GM21786 (cell line): ENCODE measurements at regions not wholly inside any gene's neighbourhood (a gene's known extent, or its start where the extent isn't known, plus 50 kb on each side); places are given as distances from the start of the nearest gene placed in this dataset.
"Not testable (repeated sequence)": the region's sequence is repeated elsewhere in the genome, so short reads cannot be mapped to it uniquely, and the experiment has no call there.

Experiments used
- ATAC-seq: cut with Tn5 transposase; IDR thresholded peaks from one replicate; pipeline ENCODE4 v1.9.1; 2021; ENCODE audit not compliant: unreplicated experiment

DNA sequence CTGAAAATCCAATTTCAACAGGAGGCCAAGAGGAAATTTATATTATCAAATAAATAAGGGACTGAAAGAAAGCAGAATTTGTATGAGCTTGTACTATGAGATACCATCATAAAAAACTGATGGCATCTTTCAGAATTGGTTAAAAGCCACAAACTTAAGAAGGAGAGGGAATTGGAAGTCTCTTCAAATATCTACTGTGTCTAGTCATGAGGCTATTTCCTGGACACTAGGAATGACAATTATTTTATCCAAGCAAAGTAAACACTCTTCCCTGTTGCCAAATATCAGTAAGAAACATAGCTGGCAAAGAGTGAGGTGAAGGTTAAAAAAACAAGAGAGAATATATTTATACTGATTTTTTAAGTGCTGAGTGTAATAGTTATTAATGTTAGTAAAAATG is 101.5 kb upstream of the ARRDC3 start:
- no peak for ATAC-seq

DNA sequence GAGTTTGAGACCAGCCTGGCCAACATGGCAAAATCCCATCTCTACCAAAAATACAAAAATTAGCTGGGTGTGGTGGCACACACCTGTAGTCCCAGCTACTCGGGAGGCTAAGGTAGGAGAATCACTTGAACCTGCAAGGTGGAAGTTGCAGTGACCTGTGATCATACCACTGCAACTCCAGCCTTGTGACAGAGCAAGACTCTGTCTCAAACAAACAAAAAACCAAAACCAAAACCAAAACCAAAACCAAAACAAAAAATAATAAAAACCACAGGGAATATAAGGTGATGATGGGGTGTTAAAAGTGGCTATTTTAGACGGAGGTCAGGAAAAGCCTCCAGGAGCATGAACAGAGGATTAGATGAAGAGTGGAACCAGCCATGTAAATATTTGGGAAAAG is 96.3 kb upstream of the ARRDC3 start:
- not testable (repeated sequence) for ATAC-seq

DNA sequence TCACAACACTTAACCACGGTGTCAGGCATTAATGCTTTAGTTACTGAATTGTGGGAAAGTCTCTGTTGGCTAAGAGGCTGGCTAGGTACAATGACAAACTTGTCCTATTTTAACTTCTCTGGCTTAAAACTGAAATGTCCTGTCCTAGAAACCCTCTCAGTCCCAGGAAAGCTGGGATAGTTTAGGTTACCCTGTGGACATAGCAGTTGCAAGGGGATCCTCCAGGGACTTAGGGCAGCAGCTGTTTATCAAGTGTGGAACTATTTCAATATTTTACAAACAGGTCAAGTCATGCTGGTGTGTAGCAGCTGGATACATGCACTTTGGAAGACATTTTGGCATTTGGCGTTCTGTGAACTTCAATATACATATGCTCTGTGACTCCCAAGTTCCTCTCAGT is 95.0 kb upstream of the ARRDC3 start:
- no peak for ATAC-seq

DNA sequence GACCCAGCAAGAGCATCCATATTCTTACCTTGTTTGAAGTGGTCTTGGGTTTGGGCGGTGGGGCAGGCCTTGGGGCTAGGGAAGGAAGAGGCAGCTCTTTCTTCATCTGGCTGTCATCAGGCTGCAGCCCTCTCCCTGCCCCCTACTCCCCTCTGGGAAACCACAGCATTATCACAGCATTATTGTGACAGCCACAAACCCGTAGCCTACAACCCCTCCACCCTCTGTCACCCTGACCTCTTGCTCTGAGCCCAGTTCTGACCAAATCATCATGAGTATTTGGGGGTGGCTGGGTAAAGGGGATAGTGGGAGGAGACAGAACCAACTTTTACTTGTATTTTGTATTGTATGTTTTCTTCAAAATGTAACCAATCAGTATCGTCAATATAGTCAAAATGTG is 94.3 kb upstream of the ARRDC3 start:
- no peak for ATAC-seq

DNA sequence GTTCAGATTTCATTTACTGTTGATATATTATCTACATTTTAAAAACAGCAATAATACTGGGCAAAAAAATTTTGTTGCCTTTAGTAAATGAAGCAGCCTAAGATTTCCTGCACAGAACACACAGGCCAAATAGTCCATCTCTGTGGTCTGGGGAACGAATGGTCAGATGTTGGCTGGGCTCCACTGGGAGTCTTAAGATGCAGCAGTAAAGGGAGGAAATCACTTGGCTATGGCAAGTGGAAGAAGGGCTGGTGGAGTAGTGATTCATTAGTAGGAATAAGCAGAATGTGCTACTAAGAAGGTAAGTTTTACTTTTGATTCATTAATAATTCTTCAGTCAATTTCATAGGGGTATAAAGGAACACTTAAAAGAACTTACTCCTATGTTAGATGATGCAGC is 91.1 kb upstream of the ARRDC3 start:
- no peak for ATAC-seq

DNA sequence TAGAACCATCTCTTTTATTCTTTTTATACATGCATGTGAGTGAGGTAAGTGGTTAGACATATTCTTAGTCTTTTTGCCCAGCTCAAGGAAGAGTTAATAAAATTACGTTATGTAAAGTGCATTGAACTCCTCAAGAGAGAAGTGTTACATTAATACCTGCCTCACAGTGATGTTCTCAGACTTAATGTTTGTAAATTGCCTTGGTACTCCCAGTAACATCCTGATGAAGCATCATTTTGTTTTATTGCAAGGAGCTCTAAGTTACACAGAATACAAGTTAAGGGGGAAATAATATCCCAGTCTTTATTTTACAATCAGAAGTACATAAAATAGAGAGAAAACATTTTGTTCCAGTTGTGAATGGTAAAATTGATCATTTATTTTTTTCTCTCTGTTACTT is 89.5 kb upstream of the ARRDC3 start:
- no peak for ATAC-seq

DNA sequence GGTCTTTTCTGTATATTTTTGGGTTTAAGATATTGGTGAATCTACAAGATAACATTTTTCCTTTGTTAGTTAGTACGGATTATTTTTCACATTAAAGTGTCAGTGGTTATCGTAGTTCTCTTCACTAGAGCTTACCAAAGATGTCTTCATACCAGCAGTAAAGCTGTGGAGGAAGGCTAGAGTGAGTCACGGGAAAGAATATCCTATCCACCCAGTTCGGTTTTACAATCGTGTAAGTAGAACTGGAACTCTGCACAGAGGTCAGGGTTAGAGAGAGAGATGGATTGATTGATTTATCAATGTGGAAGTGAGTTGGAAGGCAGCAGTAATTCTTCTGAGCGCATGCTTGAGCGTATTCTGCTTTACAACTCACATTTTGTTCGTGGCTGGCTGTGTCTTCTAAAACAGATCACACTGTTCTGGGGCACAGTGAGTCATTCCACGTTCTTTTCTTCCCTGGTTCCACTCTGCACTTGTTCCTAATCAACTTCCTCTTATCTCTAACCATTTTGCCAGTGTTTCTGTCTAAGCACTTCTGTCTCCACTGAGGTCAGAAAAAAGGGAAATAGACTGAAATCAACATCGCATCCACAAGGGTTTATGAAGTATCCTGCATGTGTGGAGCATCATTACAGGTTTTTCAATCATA is 86.5 kb upstream of the ARRDC3 start:
- ATAC-seq: no peak

DNA sequence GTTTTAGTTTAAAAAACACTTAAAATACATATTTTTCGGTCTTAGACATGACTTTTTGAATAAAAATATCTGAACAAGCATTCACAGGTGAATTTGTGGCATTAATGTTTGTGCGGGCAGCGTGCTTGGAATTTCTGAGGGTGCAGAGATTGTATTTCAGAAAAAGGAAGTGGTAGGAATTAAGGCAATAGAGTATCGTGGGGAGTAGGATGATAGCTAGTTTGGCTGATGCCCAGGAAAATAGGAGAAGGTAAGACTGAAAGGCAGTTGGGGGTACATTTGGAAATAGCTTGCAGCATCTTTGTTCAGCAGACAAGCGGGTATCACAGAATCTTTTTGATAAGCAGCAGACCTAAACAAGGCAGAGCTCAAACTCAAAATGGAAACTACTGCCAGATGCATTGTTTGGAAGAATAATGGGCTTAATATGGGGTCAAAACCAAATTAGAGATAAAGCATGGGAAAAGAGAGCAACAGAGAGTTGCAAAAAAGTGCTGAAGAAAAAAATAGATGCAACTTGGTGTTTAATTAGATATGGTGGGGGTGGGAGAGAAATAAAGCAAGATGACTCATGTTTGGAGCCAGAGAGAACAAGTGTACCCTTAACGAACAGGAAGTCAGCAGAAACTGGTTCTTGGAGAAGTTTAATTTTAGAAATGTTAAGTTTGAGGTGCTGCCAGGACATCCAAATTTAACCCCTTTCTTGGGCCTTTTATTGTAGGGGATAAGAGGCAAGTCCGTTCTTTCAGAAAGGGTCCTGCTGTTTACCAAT is 85.7 kb upstream of the ARRDC3 start:
- no peak for ATAC-seq

DNA sequence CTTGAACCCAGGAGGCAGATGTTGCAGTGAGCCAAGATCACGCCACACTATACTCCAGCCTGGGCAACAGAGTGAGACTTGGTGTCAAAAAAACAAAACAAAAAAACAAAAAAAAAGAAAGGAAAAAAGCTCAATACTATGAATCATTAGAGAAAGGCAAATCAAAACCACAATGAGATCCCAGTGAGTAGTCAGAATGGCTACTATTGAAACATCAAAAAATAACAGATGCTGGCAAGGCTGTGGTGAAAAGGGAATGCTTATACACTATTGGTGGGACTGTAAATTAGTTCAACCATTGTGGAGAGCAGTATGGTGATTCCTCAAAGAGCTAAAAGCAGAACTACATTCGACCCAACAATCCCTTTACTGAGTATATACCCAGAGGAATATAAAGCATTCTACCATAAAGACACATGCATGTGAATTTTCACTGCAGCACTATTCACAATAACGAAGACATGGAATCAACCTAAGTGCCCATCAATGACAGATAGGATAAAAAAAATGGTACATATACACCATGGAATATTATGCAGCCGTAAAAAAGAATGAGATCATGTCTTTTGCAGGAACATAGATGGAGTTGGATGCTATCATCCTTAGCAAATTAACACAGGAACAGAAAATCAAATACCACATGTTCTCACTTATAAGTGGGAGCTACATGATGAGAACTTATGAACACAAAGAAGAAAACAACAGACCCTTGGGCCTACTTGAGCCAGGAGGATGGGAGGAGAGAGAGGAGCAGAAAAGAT is 81.9 kb upstream of the ARRDC3 start:
- ATAC-seq: no peak

DNA sequence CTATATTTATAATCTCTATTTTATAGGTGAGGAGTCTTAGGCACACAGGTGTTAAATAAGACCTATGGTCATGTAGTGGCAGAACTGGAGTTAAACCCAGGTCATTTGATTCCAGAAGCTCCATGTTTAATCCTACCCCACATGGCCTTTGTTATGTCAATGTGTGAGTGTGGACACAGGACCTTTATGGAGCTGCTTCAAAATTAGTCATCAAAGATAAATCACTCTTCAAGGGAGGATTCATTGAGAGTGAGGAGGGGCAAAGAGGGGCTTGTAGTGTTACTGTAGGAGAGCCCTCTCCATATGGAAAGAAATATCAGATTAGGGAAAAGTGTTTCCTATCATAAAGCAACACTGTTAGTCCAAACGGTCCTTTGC is 74.6 kb upstream of the ARRDC3 start:
- ATAC-seq: no peak

DNA sequence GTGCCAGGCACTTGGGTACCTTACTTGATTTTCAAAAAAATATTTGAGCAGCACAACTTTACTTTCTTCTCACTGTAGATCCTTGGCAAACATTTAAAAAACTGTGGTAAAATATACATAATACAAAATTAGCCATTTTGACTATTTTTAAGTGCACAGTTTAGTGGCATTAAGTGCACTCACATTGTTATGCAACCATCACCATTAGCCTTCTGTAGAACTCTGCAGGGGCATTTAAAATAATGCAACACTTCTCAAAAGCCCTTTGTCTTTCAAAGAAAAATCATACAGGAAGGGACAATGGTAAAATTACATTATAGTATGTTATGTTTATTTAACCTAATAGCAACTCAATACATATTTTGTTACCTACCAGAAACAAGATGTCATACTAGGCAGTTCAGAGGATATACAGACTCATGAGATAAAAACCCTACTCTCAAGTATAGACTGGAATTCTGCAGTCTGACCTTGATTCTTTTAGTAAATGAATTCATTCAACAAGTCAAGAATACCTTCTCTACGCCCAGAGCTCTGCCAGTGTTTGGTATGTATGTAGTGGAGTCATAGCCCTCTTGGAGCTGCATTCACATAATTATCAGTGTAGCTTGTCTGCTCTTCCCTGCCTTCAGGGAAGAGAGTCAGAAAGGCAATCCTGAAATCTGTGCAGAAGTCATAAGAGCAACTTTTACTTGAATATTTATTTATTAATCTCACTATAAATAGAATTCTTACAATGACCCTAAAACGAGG is 74.0 kb upstream of the ARRDC3 start:
- ATAC-seq: no peak

DNA sequence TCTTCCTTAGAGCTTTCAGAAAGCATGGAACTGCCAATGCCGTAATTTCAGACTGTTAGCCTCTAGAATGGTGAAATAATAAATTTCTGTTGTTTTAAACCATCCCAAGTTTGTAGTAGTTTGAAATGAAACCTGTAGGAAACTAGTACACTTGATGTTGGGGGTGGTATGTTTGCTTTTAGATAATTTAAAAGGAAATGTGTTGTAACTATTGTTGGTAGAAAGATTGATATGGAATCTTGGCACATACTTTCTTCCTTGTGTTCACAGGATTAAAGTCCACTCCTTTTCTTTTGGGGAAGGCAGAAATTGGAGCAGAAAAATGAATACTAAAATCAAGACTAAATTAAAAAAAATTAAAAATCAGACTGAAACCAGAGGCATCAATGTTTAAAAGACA is 66.0 kb upstream of the ARRDC3 start:
- ATAC-seq: no peak

DNA sequence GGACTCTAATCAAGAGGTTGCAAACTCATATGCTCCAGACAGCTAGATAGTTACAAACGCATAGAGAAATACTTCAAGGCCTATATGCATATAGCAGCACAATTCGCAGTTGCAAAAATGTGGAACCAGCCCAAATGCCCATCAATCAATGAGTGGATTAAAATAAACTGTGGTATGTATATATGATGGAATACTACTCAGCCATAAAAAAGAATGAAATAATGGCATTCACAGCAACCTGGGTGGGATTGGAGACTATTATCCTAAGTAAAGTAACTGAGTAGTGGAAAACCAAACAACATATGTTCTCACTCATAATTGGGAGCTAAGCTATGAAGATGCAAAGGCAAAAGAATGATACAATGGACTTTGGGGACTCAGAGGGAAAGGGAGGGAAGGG is 65.0 kb upstream of the ARRDC3 start:
- not testable (repeated sequence) for ATAC-seq

DNA sequence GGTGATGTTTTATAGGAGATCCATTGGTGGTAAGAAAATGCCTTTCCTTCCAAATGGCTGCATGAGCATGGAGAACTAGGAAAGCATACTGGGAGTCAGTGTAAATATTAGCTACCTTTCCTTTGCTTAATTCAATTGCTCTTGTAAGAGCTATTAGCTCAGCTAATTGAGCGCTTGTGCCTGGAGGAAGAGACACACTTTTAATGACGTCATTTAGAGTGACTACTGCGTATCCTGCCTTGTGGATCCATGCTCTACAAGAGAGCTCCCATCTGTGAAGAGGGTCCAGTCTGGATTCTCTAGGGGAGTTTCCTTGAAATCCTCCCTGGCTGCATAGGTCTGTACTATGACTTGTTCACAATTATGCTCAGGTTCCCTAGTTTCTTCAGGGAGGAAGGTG is 63.8 kb upstream of the ARRDC3 start:
- ATAC-seq: not testable (repeated sequence)

DNA sequence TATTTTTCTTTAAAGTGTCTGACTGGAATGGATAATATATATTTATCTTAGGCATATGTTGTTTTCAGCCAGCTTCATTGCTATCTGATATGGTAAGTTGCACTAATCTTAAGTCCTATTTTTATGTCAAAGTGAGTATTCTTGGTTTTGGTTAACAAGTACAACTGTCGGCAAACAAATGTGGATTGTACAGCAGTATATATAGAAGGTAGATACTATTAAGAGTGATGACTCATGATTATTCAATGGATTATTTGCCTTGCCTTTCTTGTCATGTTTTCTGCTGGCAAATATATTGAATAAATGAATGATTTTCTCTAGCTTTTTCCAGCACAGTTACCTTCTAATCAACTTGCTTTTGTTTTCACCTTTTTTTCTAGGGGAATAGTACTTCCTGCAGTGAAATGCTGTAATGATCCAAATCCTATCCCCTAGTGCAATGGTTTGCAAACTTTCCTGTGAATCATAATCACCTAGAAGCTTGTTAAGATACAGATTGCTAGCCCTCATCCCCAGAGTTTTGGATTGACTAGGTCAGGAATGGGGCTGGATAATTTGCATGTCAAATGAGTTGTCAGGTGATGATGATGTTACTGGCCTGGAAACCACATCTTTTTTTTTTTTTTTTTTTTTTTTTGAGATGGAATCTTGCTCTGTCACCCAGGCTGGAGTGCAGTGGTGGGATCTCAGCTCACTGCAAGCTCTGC is 60.8 kb upstream of the ARRDC3 start:
- ATAC-seq: no peak

DNA sequence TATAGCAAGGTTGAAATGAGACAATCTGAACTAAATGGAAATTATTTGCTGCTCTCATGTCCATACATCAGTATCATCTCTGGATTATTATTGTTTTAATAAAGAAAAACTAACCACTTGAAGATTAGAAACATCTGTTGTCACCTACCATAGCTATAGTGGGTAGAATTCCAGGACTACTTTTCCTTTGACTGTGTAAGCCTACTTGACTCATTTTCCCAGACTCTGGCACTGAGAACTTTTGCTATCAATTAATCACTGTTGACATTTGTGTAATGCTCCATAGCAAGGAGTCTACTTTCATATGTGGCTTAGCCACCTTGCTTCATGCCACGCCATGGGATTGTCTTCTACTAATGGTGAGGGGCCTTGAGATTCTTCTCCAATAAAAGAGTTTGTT is 59.9 kb upstream of the ARRDC3 start:
- no peak for ATAC-seq

DNA sequence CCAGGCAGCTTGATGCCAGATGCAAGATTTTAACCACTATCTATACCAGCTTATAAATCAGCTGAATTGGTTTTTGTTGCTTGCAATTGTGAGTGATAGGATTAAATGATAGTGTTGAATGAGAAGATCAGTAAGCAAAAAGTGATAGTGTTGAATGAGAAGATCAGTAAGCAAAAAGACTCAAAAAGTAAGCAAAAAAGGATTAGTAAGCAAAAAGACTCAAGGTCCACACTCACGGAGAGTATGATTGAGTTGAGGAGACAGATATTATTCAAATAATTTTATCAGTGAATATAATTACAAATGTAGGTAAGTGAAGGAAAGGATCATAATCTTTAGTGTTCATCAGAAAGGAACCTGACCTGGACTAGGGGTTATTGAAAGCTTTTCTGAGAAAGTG is 58.0 kb upstream of the ARRDC3 start:
- ATAC-seq: no peak

DNA sequence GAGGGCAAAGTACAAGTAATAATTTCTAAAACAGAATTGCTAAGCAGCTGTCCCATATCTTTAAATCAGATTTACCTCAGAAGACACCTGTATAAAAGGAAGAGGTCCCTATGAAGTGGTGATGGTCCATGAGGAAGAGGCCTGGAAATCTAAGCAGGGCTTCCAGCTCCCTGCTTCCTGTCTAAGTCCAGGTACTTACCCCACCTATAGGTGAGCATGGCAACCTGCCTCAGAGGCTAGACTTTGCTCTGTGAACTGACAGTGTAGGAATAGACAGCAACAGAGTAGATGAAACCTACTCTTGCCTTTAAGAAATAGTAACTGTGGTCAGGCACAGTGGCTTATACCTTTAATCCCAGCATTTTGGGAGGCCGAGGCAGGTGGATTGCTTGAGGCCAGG is 55.8 kb upstream of the ARRDC3 start:
- no peak for ATAC-seq

DNA sequence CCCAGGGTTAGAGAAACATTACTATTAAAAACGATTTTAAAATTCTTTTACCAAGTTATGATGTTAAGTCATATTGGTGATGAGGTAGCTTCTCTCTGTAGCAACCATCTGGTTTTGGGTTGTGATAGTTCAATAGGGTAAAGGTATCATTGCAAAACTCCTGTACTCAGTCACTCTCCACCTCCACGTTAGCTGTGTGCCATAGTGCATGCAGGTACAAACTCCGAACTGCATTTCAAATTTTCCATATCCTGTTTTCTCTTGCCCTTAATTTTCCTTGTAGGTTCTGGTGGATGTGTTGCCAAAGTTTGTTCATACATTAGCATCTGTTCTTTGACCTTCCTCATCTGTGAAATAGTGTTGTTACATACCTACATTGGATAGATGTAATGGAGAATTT is 53.1 kb upstream of the ARRDC3 start:
- ATAC-seq: no peak

DNA sequence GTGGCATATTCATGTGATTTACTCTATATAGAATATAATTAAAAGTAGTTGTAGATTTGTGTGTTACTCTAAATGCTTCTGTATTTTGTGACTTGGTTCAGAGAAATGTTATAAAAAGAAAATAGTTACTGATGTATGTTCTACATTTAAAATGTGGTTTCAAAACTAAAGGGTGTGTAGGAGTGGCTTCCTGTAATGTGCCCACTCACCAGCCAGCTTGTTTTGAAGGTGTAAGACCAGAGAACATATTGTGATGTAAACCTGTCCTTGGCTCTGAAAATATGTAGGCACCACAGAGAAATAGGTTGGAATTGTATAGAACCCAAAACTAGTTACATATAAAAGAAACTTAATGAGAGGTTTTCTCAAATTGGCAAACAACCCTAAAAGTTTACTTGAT is 51.2 kb upstream of the ARRDC3 start:
- no peak for ATAC-seq

DNA sequence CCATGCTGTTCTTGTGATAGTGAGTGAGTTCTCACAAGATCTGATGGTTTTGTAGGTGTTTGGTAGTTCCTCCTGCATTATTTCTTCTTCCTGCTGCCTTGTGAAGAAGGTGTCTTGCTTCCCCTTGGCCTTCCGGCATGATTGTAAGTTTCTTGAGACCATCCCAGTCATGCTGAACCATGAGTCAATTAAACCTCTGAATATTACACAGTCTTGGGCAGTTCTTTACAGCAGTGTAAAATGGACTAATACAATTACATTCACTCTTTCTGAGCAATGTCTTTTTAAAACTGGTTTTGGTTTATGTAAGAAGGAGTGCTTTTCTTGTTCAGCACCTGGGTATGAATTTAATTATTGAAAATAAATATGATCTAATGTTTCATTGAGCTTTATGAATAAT is 50.7 kb upstream of the ARRDC3 start:
- ATAC-seq: no peak
